Left hindlimb (tissue), 1 donor: ENCODE measurements at regions not wholly inside any gene's neighbourhood (a gene's known extent, or its start where the extent isn't known, plus 50 kb on each side); places are given as distances from the start of the nearest gene placed in this dataset.

ENCODE experiments used
- DNase-seq: peaks from one replicate; pipeline ENCODE4 v3.0.0-alpha.2; 2018

DNA sequence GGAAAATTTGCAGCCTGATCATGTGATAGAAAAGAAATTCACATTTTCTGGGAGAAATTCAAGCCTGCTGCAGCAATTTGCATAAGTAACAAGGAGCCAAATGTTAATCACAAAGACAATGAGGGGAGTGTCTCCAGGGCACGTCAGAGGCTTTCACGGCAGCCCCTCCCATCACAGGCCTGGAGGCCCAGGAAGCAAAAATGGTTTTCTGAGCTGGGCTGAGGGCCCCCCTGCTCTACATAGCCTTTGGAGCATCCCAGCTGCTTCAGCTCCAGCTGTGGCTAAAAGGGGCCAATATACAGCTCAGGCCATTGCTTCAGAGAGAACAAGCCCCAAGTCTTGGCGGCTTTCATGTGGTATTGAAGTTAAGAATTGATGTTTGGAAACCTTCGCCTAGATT, 445.3 kb upstream of the ZEB2 start:
- no peak for DNase-seq

GRCh38 chr2:144963031-144963430, 443.1 kb upstream of the ZEB2 start:
- DNase-seq: no peak

GRCh38 chr2:144959416-144959815, 439.5 kb upstream of the ZEB2 start:
- DNase-seq: no peak

- DNase-seq: no peak
Observed at GRCh38 chr2:144950899-144951560, 431.1 kb upstream of the ZEB2 start.

- no peak for DNase-seq
Observed at GRCh38 chr2:144948205-144948855, 428.4 kb upstream of the ZEB2 start.

- DNase-seq: no peak
Observed at GRCh38 chr2:144947709-144948037, 427.8 kb upstream of the ZEB2 start.

DNA sequence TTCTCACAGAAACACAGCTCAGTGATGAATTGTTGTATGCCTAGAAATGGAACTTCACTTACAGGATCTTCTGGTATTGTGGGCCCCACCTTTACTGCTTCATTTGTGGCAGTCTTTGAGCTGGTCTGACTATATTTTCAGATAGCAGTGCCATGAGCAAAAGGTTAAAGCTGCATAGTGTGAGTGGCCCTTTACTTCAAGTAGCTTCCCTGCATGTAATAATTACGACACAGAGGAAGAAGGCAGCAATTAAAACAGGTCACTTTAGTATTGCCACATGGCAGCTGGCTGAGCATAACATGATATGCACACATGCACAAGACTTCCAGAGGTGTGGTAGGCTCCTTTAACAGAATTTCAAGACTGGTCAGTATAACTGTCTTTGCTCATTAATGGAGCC, 426.3 kb upstream of the ZEB2 start:
- DNase-seq: no peak

DNA sequence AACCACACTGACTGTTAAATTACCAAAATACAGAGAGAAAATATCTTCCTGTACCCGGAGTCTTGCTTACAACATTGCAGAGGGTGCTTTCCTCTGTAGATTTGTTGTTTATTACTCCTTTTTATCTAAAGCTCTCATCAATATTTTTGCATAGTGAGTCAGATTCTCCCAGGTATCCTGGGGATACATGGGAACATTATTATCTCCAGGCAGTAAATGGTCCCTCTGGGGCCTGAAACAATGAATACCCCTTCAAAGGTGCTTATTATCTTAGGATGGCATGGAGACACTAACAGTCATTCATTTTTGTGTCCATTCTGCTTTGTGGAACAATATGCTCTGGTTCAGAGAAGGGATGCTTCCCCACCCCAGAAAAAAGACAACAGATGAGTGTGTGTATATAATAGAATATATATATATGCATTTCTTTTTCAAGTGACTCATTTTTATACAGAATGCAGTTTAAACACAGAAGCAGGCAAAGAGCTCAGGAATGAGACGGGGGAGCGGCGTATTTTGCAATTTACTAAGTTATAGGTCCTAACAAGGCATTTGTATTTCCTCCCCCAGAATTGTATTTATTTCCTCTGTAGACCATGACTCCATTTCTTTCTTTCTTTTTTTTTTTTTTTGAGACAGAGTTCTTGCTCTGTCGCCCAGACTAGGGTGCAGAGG, 424.8 kb upstream of the ZEB2 start:
- no peak for DNase-seq

DNA sequence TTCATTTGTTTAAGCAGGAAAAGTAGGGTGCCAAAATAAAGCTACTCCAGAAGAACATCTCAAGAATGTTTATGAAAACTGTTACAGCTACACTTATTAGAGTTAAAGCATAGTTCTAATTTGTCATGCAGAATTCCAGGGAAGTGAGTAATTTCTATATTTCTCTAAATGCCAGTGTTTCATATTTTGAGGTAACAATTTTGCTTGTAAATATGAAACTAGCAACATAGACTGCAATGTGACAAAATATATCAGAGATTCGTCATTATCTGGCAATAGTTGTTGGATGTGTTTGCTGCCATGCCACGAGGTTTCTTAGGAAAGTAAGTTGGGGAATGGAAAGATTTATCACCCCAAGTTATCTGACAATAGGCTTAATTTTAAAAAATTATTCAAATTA, 424.1 kb upstream of the ZEB2 start:
- DNase-seq: no peak

- DNase-seq: no peak
Observed at GRCh38 chr2:144943293-144943941, 423.5 kb upstream of the ZEB2 start.

DNA sequence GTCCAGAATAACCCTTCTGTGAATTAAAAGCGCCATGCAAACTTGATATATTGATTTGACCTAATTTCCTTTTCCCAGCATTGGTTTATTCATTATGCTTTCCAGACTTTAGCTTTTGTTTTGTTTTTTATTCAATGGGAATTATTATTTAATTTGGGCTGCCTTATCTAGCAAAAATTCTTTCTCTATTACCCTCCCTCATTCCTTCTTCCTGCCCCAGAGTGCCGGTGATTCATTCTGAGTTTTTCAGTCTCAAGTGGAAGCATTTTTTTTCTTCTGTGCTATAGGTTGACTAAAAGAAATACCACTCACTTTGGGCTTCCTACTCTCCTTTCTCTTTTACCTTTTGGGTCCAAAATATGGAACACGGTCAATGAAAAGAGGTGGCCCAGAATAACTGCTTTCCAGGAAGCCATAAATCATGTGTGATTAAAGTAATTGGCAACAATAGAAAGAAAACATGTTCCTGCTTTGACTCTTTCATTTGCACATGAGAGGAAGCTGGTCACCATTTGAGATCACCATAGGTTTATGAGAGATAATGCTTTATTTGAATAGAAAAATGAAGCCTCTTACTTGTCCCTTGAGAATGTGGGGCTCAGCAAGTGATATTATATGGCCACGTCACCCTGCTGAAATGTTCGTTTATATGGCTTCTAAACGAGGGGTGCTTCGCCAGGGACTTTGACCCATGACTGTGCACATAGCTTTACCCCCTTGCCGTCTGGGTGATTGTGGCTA, 422.8 kb upstream of the ZEB2 start:
- DNase-seq: no peak

GRCh38 chr2:144941743-144942488, 422.0 kb upstream of the ZEB2 start:
- DNase-seq: no peak

- no peak for DNase-seq
Observed at GRCh38 chr2:144939590-144939989, 419.7 kb upstream of the ZEB2 start.

- no peak for DNase-seq
Observed at GRCh38 chr2:144937910-144938709, 418.2 kb upstream of the ZEB2 start.

DNA sequence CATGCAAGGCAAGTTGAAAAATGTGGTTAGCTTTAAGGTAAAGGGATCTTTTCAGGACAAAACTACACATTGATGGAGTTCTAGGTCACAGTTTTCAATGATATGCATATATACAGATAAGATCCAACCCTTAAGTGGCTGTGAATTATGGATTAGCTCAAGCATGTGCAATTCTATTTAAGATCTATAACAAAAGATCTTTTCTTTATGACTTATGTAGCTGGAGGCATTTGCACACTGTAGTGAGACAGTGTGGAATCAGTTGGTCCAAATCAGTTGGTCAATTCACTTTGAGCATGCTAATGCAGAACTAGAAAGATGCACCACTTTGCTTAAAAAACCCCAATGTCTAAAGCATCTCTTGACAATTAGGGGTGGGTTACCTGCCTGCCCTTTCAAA, 417.1 kb upstream of the ZEB2 start:
- DNase-seq: no peak

DNA sequence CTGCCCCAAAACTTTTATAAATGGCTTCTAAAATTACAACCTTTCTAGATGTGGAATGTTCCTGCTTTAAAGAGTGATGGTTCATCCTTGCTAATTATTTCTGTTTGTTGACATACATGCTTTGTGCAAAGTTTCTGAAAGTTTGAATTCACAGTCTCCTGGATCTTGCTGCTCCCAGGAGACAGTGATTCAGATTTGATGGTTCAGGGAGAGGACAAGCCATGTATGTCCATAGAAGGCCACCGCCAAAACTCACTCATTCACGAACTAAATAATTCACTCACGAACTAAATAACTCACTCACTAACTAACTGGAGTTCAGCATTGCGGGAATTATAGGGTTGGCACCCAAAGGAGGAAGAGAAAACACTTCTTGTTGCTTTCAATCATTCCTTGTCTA, 416.5 kb upstream of the ZEB2 start:
- DNase-seq: no peak

- no peak for DNase-seq
Observed at GRCh38 chr2:144935736-144936135, 415.8 kb upstream of the ZEB2 start.

DNA sequence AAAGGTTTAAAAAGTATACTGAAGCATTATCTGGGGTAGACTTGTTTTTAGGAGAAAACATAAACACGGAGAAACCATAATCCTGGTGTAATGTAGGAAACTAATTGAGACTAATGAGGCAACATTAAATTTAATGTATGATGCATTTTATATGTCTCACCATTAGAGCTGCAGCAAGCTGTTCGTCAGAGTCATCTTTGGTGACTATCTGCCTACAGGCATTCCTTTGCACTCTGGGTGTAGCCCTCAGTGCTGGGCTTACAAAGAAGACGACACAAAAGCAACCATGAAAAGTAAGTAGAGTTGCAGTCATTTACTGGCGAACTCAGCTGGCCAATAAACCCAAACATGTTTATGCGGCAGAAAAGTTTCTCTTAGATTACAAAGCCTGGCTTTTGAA, 415.3 kb upstream of the ZEB2 start:
- DNase-seq: no peak

GRCh38 chr2:144931960-144932359, 412.0 kb upstream of the ZEB2 start:
- no peak for DNase-seq

- DNase-seq: no peak
Observed at GRCh38 chr2:144931480-144931879, 411.6 kb upstream of the ZEB2 start.

DNA sequence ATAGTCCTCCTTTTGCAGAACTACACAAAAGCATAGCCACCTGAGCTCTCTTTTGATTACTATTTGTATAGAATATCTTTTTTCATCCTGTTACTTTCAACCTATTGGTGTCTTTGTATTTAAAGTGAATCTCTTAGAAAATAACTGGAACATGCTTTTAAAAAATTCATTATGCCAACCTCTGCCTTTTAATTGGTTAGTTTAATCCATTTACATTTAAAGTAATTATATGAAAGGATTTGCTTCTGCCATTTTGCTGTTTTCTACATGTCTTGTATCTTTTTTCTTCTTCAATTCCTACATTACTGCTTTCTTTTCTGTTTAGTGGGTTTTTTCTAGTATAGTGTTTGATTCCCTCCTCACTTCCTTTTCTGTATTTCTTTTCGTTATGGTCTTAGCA, 407.5 kb upstream of the ZEB2 start:
- DNase-seq: no peak

DNA sequence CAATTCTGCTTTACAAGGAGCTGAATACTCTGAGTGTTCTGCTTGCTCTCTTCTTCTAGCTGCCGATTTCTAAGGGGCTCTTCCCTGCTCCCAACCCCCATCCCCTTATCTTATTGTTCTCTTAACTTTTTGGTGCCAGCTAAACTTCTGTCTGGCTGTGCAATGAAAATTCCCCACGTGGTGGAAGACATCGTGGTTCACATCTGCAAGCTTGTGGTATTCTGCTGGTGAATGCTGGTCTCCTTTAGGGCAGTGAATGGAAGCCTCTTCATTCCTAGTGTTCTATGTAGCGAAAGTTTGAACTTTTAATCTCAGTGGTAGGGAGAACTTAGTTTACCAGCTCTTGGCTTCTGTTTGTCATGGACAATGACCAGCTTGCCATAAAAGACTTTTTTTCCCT, 406.0 kb upstream of the ZEB2 start:
- no peak for DNase-seq
